SIG-M5 treated with dmso at 0.1 percent for 504 hours (cell line): ENCODE measurements at regions not wholly inside any gene's neighbourhood (a gene's known extent, or its start where the extent isn't known, plus 50 kb on each side); places are given as distances from the start of the nearest gene placed in this dataset.

Experiments used
- DNase-seq: peaks from one replicate; lab custom pipeline; 2025; ENCODE audit not compliant: unreplicated experiment; lab: John Stamatoyannopoulos, UW

DNA sequence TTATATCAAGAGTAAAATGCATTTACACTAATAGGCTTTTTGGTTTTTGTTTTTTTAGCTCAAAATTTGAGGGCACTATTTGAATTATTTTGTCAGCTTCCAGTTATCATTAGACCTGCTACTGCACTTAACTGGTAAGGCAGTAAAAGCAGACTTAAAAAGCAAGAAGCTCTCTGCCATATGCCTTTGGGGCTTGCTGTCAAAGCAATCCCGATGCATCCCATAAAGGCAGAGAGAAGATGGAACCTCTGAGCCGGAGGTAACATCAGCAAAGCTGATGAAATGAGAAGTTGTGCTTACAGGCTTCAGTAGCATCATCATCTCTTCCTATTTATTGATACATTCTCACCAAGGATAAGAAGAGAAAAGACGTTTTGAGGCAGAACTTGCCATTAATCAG is 1414.3 kb upstream of the CDH6 start:
- no peak for DNase-seq

DNA sequence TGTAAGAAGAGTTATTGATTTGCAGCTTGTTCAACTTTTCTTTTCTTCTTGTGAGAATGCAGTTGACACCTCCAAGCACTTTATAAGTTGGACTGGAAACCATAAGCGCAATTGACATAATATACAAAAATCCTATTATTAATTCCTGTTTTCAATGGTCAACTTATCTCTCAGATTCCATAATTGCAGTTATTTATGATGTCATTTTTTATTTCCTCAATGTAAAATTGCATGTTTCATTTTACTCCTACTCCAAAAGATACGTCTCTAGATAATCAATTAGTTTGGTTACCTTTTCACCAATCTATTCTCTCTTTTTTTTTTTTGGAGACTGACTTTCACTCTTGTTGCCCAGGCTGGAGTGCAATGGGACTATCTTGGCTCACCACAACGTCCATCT is 1416.1 kb upstream of the CDH6 start:
- DNase-seq: no peak

DNA sequence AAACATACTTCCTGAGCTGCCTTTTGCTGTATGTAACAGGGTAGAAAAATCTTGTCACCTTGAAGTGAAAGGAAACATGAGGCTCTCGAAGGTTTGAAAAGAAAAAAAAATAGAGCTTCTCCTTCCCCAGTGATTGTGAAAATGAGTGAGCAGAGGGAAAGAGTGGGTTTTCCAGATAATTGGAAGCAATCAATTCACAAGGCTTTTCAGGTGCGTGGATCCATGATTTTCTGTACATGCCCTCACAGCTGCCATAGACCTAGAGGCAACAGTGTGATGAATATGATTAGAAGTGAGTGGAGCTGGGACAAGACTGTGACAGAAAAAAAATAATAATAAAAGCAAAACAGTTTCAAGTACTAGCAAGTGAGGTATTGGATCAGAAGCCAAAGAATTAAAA is 1422.5 kb upstream of the CDH6 start:
- no peak for DNase-seq

DNA sequence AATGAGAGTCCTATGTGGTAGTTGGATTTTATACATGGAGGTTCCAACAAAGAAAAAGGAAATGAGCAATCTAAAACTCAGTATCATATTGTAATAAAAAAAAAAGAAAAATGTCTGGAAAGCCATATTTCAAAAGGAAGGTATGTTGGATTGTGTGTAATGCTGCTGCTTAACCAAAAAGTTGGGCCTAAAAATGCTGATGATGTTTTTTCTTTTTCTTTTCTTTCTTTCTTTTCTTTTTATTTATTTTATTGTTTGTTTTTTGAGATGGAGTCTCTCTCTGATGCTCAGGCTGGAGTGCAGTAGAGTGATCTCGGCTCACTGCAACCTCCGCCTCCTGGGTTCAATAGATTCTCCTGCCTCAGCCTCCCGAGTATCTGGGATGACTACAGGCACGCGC is 1424.0 kb upstream of the CDH6 start:
- no peak for DNase-seq

DNA sequence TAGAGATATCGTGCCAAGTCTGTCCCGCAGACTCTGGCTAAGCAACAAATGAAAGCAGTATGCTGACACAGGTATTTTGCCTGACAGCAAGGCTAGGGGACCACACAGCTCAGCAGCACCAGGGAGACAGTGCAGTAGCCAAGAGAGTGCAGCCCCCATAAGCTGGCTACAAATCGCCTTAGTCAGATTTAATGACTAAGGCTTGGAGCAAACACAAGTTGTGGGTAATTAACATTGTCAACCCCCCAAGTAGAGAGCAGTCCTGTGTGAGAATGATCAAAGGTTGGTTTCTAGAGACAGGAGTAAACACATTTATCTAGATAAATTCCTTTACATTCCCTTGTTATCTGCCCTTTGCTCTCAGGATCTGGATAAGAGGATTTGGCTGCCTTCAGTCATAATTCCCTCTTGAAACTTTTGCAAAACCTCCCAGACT is 1434.5 kb upstream of the CDH6 start:
- DNase-seq: no peak

DNA sequence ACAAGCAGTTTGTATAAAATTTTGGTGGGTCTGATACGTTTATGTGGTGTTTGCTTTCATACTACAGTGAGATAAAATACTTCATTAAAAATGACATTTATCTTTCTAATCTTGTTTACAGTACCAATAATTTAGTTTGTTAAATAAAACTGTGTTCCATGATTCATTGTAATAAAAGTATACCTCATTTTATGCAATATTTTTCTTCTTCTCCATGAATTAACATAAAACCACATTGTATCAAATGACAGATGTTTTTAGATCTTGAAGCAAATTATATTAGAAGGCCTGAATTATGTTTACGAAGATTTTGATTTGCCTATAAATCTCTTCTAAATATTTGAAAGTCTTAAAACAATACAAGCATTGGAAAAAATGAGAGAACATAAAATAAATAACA is 1443.0 kb upstream of the CDH6 start:
- no peak for DNase-seq

DNA sequence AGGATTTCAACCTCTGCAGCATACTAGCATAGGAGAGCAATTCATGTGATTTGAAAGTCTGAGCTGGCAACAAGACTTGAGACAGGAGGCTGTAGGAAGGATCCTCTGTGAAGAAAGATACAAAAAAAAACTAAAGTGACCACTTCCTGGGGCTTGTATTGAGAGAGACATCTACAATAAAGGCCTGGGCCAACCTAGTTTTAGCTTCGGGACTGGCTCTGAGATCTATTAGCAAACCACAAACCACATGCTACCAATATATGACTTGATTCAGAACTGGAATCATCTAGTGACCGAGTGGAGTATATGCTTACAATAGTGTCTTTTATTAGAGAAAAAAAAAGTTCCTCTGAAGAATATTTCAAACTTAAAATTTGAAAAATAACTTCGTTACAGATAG is 1448.9 kb upstream of the CDH6 start:
- DNase-seq: no peak

DNA sequence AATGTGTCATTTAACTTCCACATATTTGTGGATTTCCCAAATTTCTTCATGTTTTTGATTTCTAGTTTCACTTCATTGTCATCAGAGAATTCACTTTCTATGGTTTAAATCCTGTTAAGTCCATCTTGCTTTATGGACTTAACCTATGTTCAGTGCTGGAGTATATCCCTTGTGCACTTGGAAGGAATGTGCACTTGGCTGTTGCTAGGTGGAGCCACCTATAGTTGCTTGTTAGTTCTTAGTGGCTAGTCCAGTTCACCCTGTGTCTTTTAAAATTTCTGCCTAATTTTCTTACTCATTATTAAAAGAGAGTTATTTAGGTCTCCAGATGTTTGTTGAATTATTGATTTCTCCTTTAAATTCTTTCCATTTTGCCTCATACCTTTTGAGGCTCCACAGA is 1472.5 kb upstream of the CDH6 start:
- DNase-seq: peak; percentile 4

DNA sequence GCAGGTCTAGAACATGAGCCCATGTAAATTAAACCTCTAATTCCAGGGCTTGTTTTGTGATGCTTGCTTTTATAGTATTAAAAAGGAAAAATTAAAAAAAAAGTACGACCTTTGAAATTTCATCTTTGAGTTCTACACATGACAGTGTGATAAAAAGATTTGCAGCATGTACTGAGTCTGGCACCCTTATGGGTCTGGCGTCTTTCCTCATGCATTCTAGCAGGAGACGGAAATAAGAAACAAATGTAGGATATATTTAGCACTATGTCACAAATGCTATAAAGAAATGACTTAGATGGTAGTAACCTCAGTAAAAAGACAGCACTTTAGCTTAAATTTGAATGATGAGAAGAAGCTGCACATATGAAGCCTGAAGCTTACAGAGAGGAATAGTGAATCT is 1474.3 kb upstream of the CDH6 start:
- no peak for DNase-seq

DNA sequence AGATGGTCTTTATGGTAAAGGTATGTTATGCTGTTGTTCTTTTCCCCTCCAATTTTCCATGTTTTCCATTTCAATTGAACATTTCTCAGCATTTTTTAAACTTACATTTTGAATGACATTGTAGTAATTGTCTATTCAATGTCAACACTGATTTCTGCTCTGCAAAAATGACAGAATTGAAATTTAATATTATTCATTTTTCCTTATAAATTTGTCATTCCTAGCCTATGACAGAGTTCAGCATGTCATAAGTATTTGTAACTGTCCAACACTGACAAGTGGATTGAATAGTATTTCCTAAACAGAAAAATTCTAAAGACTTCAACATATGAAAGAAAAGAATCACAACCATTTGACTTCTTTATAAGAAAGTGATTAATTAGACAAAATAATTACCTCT is 1478.3 kb upstream of the CDH6 start:
- DNase-seq: no peak

DNA sequence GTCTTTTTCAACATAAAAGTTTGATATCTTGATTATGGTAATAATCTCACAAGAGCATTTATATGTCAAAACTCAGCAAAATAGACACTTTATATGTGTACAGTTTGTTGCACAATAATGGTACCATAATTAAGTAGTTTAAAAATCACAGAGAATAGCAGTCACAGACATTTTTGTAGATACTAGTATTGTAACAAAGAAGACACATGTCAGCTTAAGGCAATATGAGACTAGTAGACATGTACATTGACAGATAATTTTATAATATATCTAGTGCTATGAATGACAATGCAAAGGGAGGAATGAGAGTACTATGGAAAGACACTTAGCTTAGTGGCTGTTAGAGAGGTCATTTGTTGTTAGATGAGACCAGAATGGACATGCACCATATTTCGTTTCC is 1490.6 kb upstream of the CDH6 start:
- no peak for DNase-seq

DNA sequence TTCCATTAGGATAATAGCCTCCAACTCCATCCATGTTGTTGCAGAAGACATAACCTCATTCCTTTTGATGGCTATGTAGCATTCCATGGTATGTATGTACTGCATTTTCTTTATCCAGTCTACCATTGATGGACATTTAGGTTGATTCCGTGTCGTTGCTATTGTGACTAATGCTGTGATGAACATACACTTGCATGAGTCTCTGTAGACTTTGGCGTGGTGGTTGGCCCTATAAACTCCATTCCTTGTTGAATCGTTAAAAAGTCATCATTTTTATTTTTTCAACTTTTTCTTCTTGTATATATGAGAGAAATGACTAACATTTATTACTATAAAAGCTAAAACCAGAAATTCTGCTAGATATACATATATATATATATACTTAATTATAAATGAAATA is 1491.9 kb upstream of the CDH6 start:
- no peak for DNase-seq

DNA sequence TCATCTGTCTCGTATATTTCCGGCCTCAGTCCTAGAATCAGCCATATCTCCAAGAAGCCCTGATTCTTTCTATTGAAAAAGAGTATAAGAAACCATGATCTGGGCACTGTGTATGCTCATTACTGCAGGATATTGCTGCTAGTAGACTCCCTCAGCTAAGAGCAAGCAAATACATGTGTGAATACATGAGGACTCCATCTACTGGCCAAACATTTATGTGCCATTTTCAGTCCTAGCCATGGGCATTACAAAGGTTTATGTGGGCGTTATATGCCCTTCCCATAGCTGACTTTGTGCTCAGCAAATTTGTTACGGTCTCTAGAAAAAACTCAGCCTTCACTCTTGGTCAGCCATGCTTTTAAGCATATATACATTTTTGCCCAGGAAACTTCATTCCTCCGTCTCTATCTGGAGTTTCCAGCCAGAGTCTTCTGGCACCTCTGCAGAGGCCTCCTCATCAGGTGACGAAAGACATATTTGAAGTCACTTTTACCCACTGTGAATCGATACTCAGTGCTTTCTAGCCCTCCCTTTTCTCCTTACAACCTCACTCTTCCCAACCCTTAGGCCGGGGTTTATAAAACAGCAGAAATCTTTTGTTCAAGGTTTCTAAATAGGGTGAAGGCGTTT is 1495.6 kb upstream of the CDH6 start:
- peak; percentile 55 for DNase-seq

DNA sequence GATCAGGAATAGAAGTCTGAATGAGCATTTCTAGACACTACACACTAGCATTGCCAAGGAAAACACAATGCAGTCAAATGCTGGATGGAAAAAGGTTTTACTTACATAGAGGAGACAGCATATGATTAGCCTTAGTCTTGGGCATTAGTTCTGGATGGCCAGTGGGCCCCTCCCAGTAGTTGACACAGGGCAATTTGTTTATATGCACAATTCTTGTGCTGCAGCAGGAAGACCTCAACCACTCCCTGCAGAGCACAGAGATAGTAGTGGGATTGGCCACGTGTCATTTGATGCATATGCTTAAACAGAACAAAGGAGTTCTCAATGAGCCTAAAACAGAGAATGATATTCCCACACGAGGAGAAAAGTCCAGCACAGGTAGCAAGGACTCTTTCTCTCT is 1496.2 kb upstream of the CDH6 start:
- DNase-seq: no peak

DNA sequence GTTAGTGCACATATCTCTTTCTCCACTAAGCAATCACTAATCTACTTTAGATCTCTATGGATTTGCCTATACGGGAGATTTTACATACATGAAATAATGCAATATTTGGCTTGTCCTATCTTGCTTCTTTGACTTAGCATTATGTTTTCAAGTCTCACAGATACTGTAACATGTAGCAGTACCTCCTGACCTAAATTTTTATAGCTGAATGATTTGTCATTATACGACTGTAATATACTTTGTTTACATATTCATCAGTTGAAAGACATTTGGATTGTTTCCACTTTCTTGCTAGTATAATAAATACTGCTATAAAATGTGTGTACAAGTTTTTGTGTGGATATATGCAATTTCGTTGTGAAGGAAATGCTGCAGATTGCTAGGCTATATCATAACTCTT is 1520.8 kb upstream of the CDH6 start:
- no peak for DNase-seq

DNA sequence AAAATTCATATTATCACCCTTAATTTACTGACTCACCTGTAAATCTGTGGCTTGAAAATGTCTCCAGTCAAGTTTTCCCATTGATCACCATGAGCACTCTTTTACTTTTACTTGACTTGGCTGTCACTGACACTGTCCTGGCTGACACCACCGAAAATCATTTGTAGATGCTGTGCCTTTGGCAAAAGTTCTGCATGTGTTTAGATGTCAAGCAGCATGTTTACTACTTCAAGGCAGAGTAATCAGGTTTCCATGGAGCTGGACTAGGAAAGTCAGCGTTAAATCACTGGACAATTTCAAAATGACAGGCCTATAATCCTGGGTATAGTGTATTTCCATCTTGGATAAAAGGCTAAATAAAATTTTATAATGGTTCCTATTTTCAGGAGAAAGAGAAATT is 1530.6 kb upstream of the CDH6 start:
- DNase-seq: no peak

DNA sequence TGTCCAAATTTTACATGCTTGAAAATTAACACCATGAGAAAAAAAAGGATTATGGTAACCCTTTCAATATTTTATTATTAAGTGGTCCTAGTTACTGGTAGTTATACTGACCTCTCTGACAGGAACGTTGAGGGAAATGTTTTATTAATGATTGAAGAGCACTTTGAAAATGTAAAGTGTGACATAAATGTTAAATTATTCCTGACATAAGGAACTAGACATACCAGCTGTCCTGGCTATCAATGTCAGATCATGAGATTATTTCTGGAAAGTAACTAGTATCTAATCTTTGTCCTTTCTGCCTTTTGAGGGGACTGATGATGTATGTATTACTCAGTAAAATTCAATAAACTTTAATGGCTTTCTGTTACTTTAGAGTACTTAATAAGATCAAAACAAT is 1538.5 kb upstream of the CDH6 start:
- DNase-seq: no peak

DNA sequence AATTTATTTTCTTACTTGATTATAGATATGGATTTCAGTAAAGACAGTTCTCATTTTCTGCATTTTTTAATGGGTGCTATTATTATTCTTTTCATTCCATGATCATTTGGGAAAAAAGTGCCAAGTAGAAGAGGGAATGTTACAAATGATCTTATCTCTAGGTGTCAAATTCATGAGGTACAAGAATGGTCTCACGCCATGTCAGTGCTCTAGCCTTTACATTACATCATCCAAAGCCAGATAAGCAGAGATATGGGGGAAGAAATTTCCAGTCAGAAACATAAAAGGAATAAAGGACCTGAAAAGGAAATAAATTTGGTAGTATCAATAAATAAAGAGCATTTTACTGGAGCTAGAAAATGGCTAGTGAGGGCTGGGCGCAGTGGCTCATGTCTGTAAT is 1544.2 kb upstream of the CDH6 start:
- DNase-seq: no peak

DNA sequence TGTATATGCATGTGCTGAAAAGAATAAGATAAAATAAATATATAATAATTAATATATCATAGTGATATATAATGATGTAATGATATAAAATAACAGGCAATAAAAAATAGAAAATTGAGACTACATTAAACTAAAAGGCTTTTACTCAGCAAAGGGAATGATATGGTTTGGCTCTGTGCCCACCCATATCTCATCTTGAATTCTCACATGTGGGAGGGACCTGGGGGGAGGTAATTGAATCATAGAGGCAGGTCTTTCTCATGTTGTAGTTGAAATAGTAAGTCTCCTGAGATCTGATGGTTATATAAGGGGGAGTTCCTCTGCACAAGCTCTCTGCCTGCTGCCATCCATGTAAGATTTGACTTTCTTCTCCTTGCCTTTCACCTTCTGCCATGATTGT is 1550.9 kb upstream of the CDH6 start:
- DNase-seq: no peak

DNA sequence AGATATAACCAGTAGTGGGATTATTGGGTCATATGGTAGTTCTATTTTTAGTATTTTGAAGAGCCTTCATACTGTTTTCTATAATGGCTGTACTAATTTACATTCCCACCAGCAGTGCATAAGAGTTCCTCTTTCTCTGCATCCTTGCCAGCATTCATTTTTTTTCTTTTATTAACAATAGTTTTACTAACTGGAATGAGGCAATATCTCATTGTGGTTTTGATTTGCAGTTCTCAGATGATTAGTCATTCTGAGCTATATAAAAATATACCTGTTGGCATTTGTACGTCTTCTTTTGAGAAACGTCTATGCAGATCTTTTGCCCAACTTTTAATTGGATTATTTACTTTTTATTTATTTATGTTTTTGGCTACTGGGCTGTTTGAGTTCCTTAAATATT is 1579.3 kb upstream of the CDH6 start:
- no peak for DNase-seq

DNA sequence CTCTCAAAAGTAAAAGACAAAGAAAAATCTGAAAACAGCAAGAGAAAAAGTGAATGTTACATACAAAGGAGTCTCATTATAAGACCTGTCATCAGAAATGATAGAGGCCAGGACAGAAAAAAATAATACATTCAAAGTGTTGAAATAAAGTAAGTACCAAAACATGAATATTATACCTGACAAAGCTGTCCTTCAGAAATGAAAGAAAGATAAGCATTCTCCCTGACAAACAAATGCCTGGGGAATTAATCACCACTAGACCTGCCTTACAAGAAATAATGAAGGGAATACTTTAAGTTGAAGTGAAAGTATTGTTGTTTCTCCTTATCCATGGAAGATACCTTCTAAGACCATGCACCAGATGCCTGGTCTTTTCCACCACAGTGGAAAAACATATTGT is 1605.2 kb upstream of the CDH6 start:
- no peak for DNase-seq

DNA sequence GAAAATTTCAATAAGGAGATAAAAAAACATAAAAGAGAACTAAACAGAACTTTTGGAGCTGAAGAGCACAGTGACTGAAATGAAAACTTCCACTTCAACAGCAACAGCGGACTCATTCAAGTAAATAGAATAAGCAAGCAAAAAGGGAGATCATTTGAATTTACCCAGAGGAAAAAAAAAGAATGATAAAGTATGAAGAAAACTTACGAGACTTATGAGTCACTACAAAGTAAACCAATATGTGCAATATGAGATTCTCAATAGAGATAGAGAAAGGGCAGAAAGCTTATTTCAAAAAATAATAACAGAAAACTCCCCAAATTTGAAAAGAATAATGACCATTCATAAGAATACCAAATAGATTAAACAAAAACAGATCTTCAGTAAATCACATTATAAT is 1605.7 kb upstream of the CDH6 start:
- no peak for DNase-seq

DNA sequence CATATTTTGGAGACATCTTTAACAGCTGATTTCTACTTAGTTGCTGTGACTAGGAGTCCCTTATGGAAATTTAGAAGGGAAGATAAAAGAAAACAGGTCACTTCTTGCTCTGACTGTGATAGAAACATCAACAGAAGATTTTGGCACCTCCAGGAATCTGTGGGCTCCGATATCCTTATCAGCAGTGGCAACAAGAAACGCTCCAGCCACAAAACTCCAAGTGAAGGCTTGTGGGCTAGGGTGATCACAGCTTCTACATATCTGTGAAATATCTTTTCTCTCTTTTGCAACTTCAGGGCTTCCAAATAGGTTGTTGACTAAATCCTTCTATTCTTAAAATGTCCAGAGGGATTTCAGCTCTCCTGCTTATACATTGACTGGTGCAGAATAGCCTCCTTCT is 1625.5 kb upstream of the CDH6 start:
- no peak for DNase-seq

DNA sequence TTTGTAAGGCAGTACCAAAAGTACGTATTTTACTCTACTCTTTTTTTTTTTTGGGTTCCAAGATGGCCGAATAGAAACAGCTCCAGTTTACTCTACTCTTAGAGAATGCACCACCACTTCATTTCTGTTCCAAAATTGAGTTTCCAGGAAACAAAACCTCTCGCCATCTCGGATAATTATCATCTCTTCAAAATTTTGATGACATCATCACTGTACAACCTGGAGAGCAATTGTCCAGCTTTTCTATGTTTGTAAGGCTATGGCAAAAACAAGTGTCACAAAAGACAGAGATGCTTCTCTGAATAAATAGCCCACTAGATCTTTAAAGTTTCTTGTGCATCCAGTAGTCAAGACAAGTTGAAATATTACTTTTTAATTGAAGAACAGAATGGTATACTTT is 1631.9 kb upstream of the CDH6 start:
- no peak for DNase-seq
